ENCODE measurements at regions not wholly inside any gene's neighbourhood (a gene's known extent, or its start where the extent isn't known, plus 50 kb on each side); places are given as distances from the start of the nearest gene placed in this dataset.
A peak's percentile ranks its signal among the peaks of the same experiment; 100 is the strongest.

DNA sequence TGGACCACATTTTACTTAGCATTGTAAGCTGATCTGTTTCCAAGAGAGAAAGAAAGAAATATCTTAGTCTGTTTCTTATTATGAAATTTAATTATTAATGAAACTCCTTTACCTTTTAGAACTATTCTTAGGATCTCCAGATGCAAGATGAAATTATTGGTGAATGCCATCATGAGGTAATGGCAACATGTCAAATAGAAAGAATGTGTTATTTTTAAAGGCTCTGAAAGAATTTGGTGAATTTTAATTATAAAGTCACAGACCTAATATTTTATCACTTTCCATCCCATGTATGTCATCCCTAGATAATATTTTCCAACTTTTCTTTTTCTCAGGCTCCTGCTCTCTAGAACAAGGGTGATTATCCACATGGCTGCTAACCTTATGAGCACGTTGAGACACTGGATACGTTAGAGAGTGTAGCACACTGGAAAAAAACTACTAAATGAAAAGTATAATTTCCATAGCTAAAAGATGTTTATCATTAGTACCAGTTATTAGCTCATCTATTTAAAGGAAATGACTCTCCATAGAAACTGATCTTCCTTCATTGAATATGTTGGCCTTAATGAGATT lies 95.2 kb upstream of the SCG2 start:
- Histone ChIP-seq H3K4me3 (ENCODE audit: insufficient read depth, low read depth, low read length) (no peak overlapping the region), H3K79me2 (ENCODE audit: insufficient read depth, low read length) (no peaks in the 10 kb centered on the region), H3K9me3 (ENCODE audit: insufficient read depth, low read depth, low read length) (no peaks in the 10 kb centered on the region), H4K20me1 (ENCODE audit: insufficient read depth, low read length) (no peaks in the 10 kb centered on the region), H3K4me2 (ENCODE audit: low read length) (peak overlapping the region; percentile 5), H3K9ac (ENCODE audit: low read length) (no peak overlapping the region), H2AFZ (ENCODE audit: low read depth, low read length) (no peak overlapping the region), H3K27me3 (ENCODE audit: insufficient read depth, low read length) (no peaks in the 10 kb centered on the region), H3K4me1 (ENCODE audit: insufficient read depth, low read length) (peaks cover 28% of the 10 kb centered on the region), H3K36me3 (ENCODE audit: insufficient read depth, low read length) (no peaks in the 10 kb centered on the region), H3K27ac (ENCODE audit: low read depth, low read length) (peak overlapping the region; percentile 70)
- Mint-ChIP-seq H3K4me1 (ENCODE audit: low read depth, unreplicated experiment) (peaks cover 20% of the 10 kb centered on the region), H3K4me3 (ENCODE audit: unreplicated experiment) (no peak overlapping the region), H3K9me3 (ENCODE audit: unreplicated experiment) (no peaks in the 10 kb centered on the region), H3K27ac (ENCODE audit: unreplicated experiment) (no peak overlapping the region), H3K27me3 (ENCODE audit: low read depth, unreplicated experiment) (no peaks in the 10 kb centered on the region), H3K36me3 (ENCODE audit: low read depth, unreplicated experiment) (no peaks in the 10 kb centered on the region)
- peak; percentile 32 for DNase-seq (ENCODE audit: low read depth)
- FAIRE-seq: no peak
- no peak for TF ChIP-seq EZH2 (IDR thresholded peaks at IDR 0.05; ENCODE audit: insufficient read depth, low read length)
- no peak for TF ChIP-seq CTCF (IDR thresholded peaks at IDR 0.05; ENCODE audit: insufficient read depth, low read depth, low read length)

DNA sequence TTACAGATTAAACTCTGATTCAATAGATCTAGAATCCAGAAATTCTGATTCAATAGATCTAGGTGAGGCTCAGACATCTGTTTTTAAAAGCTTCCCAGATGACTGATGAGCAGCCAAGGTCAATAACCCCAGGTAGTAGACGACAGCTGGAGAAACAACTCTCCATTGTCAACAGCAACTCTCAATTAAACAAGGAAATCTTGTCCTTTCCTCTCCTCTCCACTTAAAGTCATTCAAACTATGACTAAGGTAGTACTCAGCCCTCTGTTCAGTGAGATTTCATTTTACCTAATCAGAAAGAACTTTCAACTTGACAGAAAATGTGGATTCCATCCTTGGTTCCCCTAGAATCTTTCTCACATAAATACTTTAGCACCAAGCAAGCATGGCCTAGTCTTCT lies 94.6 kb upstream of the SCG2 start:
- H3K36me3 ChIP-seq (ENCODE audit: insufficient read depth, low read length): no peaks in the 10 kb centered on the region
- peak overlapping the region; percentile 70 for H3K27ac ChIP-seq (ENCODE audit: low read depth, low read length)
- no peaks in the 10 kb centered on the region for H3K9me3 ChIP-seq (ENCODE audit: insufficient read depth, low read depth, low read length)
- peak overlapping the region; percentile 10 for H3K9ac ChIP-seq (ENCODE audit: low read length)
- H4K20me1 ChIP-seq (ENCODE audit: insufficient read depth, low read length): no peaks in the 10 kb centered on the region
- no peaks in the 10 kb centered on the region for H3K36me3 Mint-ChIP-seq (ENCODE audit: low read depth, unreplicated experiment)
- DNase-seq (ENCODE audit: low read depth): peak; percentile 61
- H3K27ac Mint-ChIP-seq (ENCODE audit: unreplicated experiment): peak overlapping the region; percentile 85
- H3K4me3 Mint-ChIP-seq (ENCODE audit: unreplicated experiment): no peak overlapping the region
- H3K27me3 Mint-ChIP-seq (ENCODE audit: low read depth, unreplicated experiment): no peaks in the 10 kb centered on the region
- TF ChIP-seq CTCF (IDR thresholded peaks at IDR 0.05; ENCODE audit: insufficient read depth, low read depth, low read length) (no peak), EZH2 (IDR thresholded peaks at IDR 0.05; ENCODE audit: insufficient read depth, low read length) (no peak)
- no peak overlapping the region for H3K4me3 ChIP-seq (ENCODE audit: insufficient read depth, low read depth, low read length)
- H3K4me1 ChIP-seq (ENCODE audit: insufficient read depth, low read length): peaks cover 28% of the 10 kb centered on the region
- no peak for FAIRE-seq
- peak overlapping the region; percentile 27 for H2AFZ ChIP-seq (ENCODE audit: low read depth, low read length)
- peaks cover 20% of the 10 kb centered on the region for H3K4me1 Mint-ChIP-seq (ENCODE audit: low read depth, unreplicated experiment)
- H3K27me3 ChIP-seq (ENCODE audit: insufficient read depth, low read length): no peaks in the 10 kb centered on the region
- H3K9me3 Mint-ChIP-seq (ENCODE audit: unreplicated experiment): no peaks in the 10 kb centered on the region
- no peaks in the 10 kb centered on the region for H3K79me2 ChIP-seq (ENCODE audit: insufficient read depth, low read length)
- H3K4me2 ChIP-seq (ENCODE audit: low read length): peak overlapping the region; percentile 18

- peaks cover 10% of the 10 kb centered on the region for H3K4me1 ChIP-seq (ENCODE audit: insufficient read depth, low read length)
- no peak overlapping the region for H3K9ac ChIP-seq (ENCODE audit: low read length)
- no peak overlapping the region for H2AFZ ChIP-seq (ENCODE audit: low read depth, low read length)
- DNase-seq (ENCODE audit: low read depth): peak; percentile 34
- no peaks in the 10 kb centered on the region for H3K27me3 ChIP-seq (ENCODE audit: insufficient read depth, low read length)
- no peaks in the 10 kb centered on the region for H3K36me3 Mint-ChIP-seq (ENCODE audit: low read depth, unreplicated experiment)
- no peak for TF ChIP-seq EZH2 (IDR thresholded peaks at IDR 0.05; ENCODE audit: insufficient read depth, low read length)
- peak; percentile 68 for TF ChIP-seq CTCF (IDR thresholded peaks at IDR 0.05; ENCODE audit: insufficient read depth, low read depth, low read length)
- no peaks in the 10 kb centered on the region for H3K9me3 Mint-ChIP-seq (ENCODE audit: unreplicated experiment)
- H3K4me3 ChIP-seq (ENCODE audit: insufficient read depth, low read depth, low read length): no peak overlapping the region
- H3K4me1 Mint-ChIP-seq (ENCODE audit: low read depth, unreplicated experiment): peaks cover 7% of the 10 kb centered on the region
- no peaks in the 10 kb centered on the region for H3K36me3 ChIP-seq (ENCODE audit: insufficient read depth, low read length)
- H3K4me2 ChIP-seq (ENCODE audit: low read length): no peak overlapping the region
- no peak overlapping the region for H3K27ac ChIP-seq (ENCODE audit: low read depth, low read length)
- FAIRE-seq: peak; percentile 69
- H4K20me1 ChIP-seq (ENCODE audit: insufficient read depth, low read length): no peaks in the 10 kb centered on the region
- H3K27ac Mint-ChIP-seq (ENCODE audit: unreplicated experiment): no peak overlapping the region
- no peaks in the 10 kb centered on the region for H3K9me3 ChIP-seq (ENCODE audit: insufficient read depth, low read depth, low read length)
- no peaks in the 10 kb centered on the region for H3K79me2 ChIP-seq (ENCODE audit: insufficient read depth, low read length)
- H3K27me3 Mint-ChIP-seq (ENCODE audit: low read depth, unreplicated experiment): no peaks in the 10 kb centered on the region
- H3K4me3 Mint-ChIP-seq (ENCODE audit: unreplicated experiment): no peak overlapping the region
Measured at GRCh38 chr2:223692191-223692947, 90.2 kb upstream of the SCG2 start.

Measured in astrocyte (in vitro differentiated cells and primary cell).